Activated CD4-positive, alpha-beta T cell treated with anti-CD3 and anti-CD28 coated beads, Interleukin-2, amount 10 ng/mL, durations not matched to agents 7 days and 5 days (primary cell): ENCODE measurements at regions not wholly inside any gene's neighbourhood (a gene's known extent, or its start where the extent isn't known, plus 50 kb on each side); places are given as distances from the start of the nearest gene placed in this dataset.

Experiments used
- CTCF ChIA-PET: fragments of 350-600 bp; sonication (Branson Sonifier 250); formaldehyde crosslinking; loops from one replicate; lab custom pipeline; 2021; ENCODE audit warnings: antibody characterized with exemption; lab: Charles Lee
- POLR2A ChIA-PET: fragments of 350-600 bp; sonication (Branson Sonifier 250); formaldehyde crosslinking; loops from one replicate; lab custom pipeline; 2021; ENCODE audit warnings: antibody characterized with exemption; lab: Charles Lee
- DNase-seq: peaks from one replicate; pipeline ENCODE4 v3.0.0-alpha.2; 2020
- H3K27ac Mint-ChIP-seq: one replicate; pipeline ENCODE4 v1.8.0; 2021; ENCODE audit warnings: mild to moderate bottlenecking, moderate library complexity, mixed read lengths
- H3K27me3 Mint-ChIP-seq: one replicate; pipeline ENCODE4 v1.8.0; 2021; ENCODE audit warnings: mixed read lengths
- H3K36me3 Mint-ChIP-seq: one replicate; pipeline ENCODE4 v1.8.0; 2021; ENCODE audit warnings: low read depth, mixed read lengths
- H3K4me1 Mint-ChIP-seq: one replicate; pipeline ENCODE4 v1.8.0; 2021; ENCODE audit warnings: mixed read lengths
- H3K4me3 Mint-ChIP-seq: one replicate; pipeline ENCODE4 v1.8.0; 2021; ENCODE audit warnings: mild to moderate bottlenecking, moderate library complexity, mixed read lengths
- H3K9me3 Mint-ChIP-seq: one replicate; pipeline ENCODE4 v1.8.0; 2021; ENCODE audit warnings: mixed read lengths

DNA sequence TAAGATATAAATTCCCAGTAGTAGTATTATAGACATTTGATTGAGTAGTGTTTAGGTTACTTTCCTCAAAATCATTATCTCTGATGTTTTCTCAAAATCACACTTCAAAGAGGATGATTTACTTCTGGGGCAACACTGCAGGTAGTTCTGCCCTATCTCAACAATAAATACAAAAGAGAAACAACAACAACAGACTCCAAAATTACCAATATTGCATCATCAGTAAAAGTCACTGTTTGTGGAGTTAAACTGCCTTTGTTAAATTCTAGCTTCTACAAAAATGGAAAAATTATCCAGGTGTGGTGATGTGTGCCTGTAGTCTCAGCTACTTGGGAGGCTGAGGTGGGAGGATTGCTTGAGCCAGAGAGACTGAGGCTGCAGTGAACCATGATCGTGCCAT, 637.6 kb upstream of the ZNF608 start:
- no peaks in the 10 kb centered on the region for H3K9me3 Mint-ChIP-seq

DNA sequence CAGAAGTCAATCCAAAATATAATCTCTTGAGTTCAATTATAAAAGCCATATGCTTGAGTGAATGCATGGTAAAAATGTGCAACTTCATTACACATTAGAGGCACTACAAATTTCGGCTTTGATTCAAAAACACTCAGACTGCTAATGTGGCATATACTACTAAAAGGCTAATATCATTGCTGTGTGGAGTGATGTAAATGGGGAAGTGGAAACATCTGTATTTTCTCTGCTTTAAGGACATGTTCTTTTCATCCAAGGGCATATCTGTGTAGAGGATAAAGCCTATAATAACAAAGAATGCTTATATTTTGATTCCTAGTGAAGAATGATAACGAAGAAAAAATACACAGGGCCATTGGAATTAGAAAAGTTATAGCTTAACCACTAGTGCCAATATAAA, 643.9 kb upstream of the ZNF608 start:
- POLR2A ChIA-PET, result no interaction called here
- CTCF ChIA-PET, result no interaction called here
- Mint-ChIP-seq H3K4me1 (no peaks in the 10 kb centered on the region), H3K4me3 (no peak overlapping the region), H3K27ac (no peak overlapping the region), H3K27me3 (no peaks in the 10 kb centered on the region), H3K36me3 (no peaks in the 10 kb centered on the region), H3K9me3 (peaks cover 5% of the 10 kb centered on the region)
- DNase-seq, result no peak

More for the DNA sequence above, 637.6 kb upstream of the ZNF608 start:
- no peak overlapping the region for H3K4me3 Mint-ChIP-seq
- no peaks in the 10 kb centered on the region for H3K27me3 Mint-ChIP-seq
- H3K36me3 Mint-ChIP-seq, result no peaks in the 10 kb centered on the region
- ChIA-PET POLR2A (no interaction called here), CTCF (no interaction called here)
- no peak overlapping the region for H3K27ac Mint-ChIP-seq
- no peak for DNase-seq
- no peaks in the 10 kb centered on the region for H3K4me1 Mint-ChIP-seq

DNA sequence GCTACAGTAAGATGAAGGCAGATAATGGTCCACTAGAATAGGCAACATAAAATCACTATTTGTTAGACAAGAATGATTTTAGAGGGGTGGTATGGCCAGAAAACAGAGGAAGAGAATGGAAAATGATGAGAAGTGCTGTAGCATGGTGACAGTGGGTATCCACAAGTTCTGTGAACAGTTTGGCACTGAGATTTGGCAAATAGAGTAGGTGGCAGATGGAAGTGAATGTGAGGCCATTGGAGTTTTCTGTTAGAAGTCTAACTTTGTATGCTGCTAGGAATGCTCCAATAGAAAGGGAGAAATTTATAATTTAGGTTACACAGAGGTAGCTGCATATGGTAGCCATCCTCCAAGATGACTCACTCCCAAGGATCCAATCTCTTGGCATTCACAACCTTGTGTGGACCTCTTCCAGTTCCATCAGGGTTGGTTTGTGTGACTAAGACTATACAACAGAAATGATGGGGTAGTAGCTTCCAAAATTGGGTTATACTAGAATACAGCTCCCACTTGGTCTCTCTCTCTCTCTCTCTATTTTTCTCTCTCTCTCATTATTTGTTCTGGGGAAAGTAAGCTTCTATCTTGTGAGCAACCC, 646.9 kb upstream of the ZNF608 start:
- H3K36me3 Mint-ChIP-seq, result no peaks in the 10 kb centered on the region
- peaks cover 5% of the 10 kb centered on the region for H3K9me3 Mint-ChIP-seq
- no peak for DNase-seq
- no peaks in the 10 kb centered on the region for H3K4me1 Mint-ChIP-seq
- no peak overlapping the region for H3K27ac Mint-ChIP-seq
- H3K27me3 Mint-ChIP-seq, result no peaks in the 10 kb centered on the region
- no peak overlapping the region for H3K4me3 Mint-ChIP-seq
- POLR2A ChIA-PET, result no interaction called here
- CTCF ChIA-PET, result no interaction called here

GRCh38 chr5:125394661-125395280, 648.3 kb upstream of the ZNF608 start:
- no peak for DNase-seq
- no peak overlapping the region for H3K4me3 Mint-ChIP-seq
- H3K27ac Mint-ChIP-seq, result no peak overlapping the region
- H3K27me3 Mint-ChIP-seq, result no peaks in the 10 kb centered on the region
- no peaks in the 10 kb centered on the region for H3K4me1 Mint-ChIP-seq
- H3K9me3 Mint-ChIP-seq, result peaks cover 5% of the 10 kb centered on the region
- ChIA-PET POLR2A (no interaction called here), CTCF (no interaction called here)
- H3K36me3 Mint-ChIP-seq, result no peaks in the 10 kb centered on the region

- no peak overlapping the region for H3K27ac Mint-ChIP-seq
- H3K4me3 Mint-ChIP-seq, result no peak overlapping the region
- H3K4me1 Mint-ChIP-seq, result no peaks in the 10 kb centered on the region
- no peaks in the 10 kb centered on the region for H3K36me3 Mint-ChIP-seq
- POLR2A ChIA-PET, result no interaction called here
- no peaks in the 10 kb centered on the region for H3K27me3 Mint-ChIP-seq
- H3K9me3 Mint-ChIP-seq, result peaks cover 5% of the 10 kb centered on the region
- CTCF ChIA-PET, result no interaction called here
- no peak for DNase-seq
Measured at GRCh38 chr5:125396462-125396861, 650.0 kb upstream of the ZNF608 start.

DNA sequence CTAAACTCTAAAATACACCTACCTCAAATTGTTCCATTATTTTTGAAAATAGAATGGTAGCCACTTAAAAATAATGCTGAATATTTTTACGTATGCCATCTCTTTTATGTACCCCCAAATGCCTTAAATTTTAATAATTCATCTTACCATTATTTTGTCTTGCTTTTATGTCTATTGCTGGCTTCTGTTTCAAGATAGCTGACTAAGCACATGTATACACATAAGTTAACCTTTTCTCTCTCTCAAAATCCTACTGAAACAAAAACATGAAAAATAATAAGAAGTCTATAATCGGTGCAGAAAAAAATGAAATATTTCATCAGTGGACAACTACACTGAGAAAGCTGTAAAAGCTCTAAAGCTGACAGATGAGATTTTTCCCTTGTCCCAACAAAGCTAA, 652.0 kb upstream of the ZNF608 start:
- Mint-ChIP-seq H3K4me3 (no peak overlapping the region), H3K27me3 (no peaks in the 10 kb centered on the region), H3K27ac (no peak overlapping the region), H3K4me1 (no peaks in the 10 kb centered on the region), H3K9me3 (no peaks in the 10 kb centered on the region), H3K36me3 (no peaks in the 10 kb centered on the region)
- no peak for DNase-seq
- POLR2A ChIA-PET, result no interaction called here
- CTCF ChIA-PET, result no interaction called here

GRCh38 chr5:125399885-125400284, 653.4 kb upstream of the ZNF608 start:
- Mint-ChIP-seq H3K4me1 (no peaks in the 10 kb centered on the region), H3K9me3 (no peaks in the 10 kb centered on the region), H3K27me3 (no peaks in the 10 kb centered on the region), H3K4me3 (no peak overlapping the region), H3K36me3 (no peaks in the 10 kb centered on the region), H3K27ac (no peak overlapping the region)
- no peak for DNase-seq
- ChIA-PET POLR2A (no interaction called here), CTCF (no interaction called here)

DNA sequence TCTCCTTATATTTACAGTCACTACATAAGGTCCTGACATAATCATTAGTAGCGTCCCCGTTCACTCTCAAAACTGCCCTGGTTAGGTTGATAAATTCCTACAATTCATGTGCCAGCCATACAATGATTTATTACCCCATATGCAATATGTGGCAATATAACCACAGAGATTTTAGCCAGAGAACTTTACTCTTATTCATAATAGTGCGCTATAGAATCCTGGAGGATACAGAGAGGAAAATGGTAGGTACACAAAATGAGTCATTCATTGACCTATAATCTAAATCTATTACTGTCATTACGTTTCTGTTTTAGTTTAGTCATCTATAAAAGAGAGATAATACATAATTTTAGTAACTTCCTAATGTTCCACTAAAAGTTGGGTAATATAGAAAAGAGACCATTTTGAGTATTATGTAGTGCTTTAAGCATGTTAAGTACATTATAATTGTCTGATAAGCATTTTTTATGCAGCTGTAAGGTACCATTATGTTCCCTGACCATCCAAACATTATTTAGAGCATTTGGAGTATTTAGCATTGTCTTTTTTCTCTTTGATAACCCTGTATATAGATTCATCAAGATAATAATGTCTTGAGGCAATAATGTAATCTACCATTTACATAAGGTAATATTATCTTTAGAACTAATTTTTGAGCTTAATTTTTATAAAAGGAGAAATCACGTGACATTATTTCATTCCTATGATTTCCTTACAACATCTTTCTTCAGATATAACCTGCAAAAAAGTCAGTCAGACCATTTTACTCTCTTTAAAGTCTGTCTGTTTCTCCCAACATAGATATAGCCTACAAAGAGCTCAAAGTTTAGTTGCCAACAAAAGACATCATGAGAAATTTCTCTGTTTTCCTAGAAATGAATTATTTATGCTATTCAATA, 655.5 kb upstream of the ZNF608 start:
- POLR2A ChIA-PET, result no interaction called here
- CTCF ChIA-PET, result no interaction called here
- H3K4me1 Mint-ChIP-seq, result no peaks in the 10 kb centered on the region
- H3K27me3 Mint-ChIP-seq, result no peaks in the 10 kb centered on the region
- H3K36me3 Mint-ChIP-seq, result no peaks in the 10 kb centered on the region
- H3K9me3 Mint-ChIP-seq, result no peaks in the 10 kb centered on the region
- H3K27ac Mint-ChIP-seq, result no peak overlapping the region
- no peak overlapping the region for H3K4me3 Mint-ChIP-seq
- no peak for DNase-seq

DNA sequence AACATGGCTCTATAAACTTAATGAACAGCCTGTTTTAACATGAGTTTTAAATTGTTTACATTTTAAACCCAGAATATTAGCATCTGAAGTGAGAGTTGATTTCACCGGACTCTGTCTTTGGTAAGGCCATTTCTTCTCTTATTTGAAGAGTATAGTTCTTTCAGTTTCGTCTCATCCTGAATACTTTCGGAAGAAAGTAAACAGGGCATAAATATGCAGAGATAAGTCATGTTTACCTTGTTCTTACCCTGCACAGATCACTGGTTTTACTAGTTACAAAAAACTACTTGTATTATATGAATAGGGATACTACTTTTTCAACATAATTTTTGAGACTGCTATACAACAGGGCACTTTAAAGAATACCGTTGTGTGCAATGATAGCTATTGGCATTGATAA, 656.3 kb upstream of the ZNF608 start:
- ChIA-PET CTCF (no interaction called here), POLR2A (no interaction called here)
- Mint-ChIP-seq H3K36me3 (no peaks in the 10 kb centered on the region), H3K9me3 (no peaks in the 10 kb centered on the region), H3K27me3 (no peaks in the 10 kb centered on the region), H3K27ac (no peak overlapping the region), H3K4me3 (no peak overlapping the region), H3K4me1 (no peaks in the 10 kb centered on the region)
- no peak for DNase-seq

GRCh38 chr5:125404056-125404455, 657.6 kb upstream of the ZNF608 start:
- Mint-ChIP-seq H3K9me3 (no peaks in the 10 kb centered on the region), H3K27ac (no peak overlapping the region), H3K36me3 (no peaks in the 10 kb centered on the region), H3K4me3 (no peak overlapping the region), H3K27me3 (no peaks in the 10 kb centered on the region), H3K4me1 (peaks cover 2% of the 10 kb centered on the region)
- ChIA-PET CTCF (no interaction called here), POLR2A (no interaction called here)
- DNase-seq, result no peak

DNA sequence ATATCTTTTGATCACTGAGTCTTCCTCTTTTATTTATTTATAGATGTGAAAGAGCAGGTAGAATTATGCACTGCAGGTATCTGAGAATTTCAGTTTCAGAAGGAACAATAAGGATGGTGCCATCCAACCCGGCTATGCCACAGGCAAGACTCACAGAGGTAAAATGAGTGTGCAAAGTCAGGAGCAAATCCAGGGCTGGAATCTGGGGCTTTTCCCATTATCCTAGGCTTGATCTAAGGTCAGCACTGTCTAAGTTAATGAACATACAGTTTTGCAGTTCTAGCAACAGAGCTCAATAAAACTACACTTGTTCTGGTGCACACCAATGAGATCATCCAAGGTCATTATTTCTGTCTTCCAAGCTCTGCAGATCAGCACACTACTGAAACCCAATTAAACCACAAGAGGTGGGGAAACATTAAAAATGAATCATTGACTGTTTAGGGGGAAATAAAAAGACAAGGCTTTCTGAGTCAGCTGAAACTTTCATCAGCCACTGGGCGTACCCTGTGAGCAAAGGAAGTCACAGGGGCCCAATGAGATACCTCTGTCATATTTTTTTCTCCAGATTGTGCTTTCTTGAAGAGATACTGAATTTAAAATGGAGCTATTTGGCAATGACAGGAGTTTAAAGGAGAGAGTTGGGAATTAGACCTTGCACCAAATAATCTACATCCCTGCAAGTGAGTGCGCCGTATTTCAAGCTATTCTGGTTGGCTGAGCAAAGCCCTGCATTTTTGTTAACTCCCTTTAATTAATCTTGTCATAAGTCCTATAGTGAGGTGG, 662.2 kb upstream of the ZNF608 start:
- POLR2A ChIA-PET, result no interaction called here
- Mint-ChIP-seq H3K4me1 (peaks cover 2% of the 10 kb centered on the region), H3K36me3 (no peaks in the 10 kb centered on the region), H3K4me3 (no peak overlapping the region), H3K9me3 (no peaks in the 10 kb centered on the region), H3K27me3 (no peaks in the 10 kb centered on the region), H3K27ac (no peak overlapping the region)
- no peak for DNase-seq
- CTCF ChIA-PET, result no interaction called here

- ChIA-PET CTCF (no interaction called here), POLR2A (no interaction called here)
- Mint-ChIP-seq H3K4me1 (peaks cover 2% of the 10 kb centered on the region), H3K4me3 (no peak overlapping the region), H3K36me3 (no peaks in the 10 kb centered on the region), H3K9me3 (no peaks in the 10 kb centered on the region), H3K27ac (no peak overlapping the region), H3K27me3 (no peaks in the 10 kb centered on the region)
- no peak for DNase-seq
Measured at GRCh38 chr5:125409234-125409860, 662.9 kb upstream of the ZNF608 start.
